ENCODE measurements at regions not wholly inside any gene's neighbourhood (a gene's known extent, or its start where the extent isn't known, plus 50 kb on each side); places are given as distances from the start of the nearest gene placed in this dataset.

- 13% methylated on average over 2 of the region's 2 CpGs for WGBS (ENCODE audit: missing lambda C conversion rate)
- POLR2A ChIA-PET: no interaction called here
- TF ChIP-seq, protein P1, sequence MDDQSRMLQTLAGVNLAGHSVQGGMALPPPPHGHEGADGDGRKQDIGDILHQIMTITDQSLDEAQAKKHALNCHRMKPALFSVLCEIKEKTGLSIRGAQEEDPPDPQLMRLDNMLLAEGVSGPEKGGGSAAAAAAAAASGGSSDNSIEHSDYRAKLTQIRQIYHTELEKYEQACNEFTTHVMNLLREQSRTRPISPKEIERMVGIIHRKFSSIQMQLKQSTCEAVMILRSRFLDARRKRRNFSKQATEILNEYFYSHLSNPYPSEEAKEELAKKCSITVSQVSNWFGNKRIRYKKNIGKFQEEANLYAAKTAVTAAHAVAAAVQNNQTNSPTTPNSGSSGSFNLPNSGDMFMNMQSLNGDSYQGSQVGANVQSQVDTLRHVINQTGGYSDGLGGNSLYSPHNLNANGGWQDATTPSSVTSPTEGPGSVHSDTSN (IDR thresholded peaks at IDR 0.05): no peak
- TF ChIP-seq NR3C1 (IDR thresholded peaks at IDR 0.05) (no peak), MAFK (IDR thresholded peaks at IDR 0.05; ENCODE audit: partially characterized antibody) (no peak), RCOR1 (IDR thresholded peaks at IDR 0.05; ENCODE audit: low read depth, low read length) (no peak), NFE2L2 (conservative IDR thresholded peaks at IDR 0.05; ENCODE audit: low read length) (no peak), ELK1 (IDR thresholded peaks at IDR 0.05; ENCODE audit: low read depth, low read length) (no peak), HMGXB4 (CRISPR knock-in tag; IDR thresholded peaks at IDR 0.05; ENCODE audit: borderline replicate concordance) (no peak), HDAC2 (IDR thresholded peaks at IDR 0.05) (no peak), CBX2 (IDR thresholded peaks at IDR 0.05; ENCODE audit: borderline replicate concordance, low read depth) (no peak), CEBPB (IDR thresholded peaks at IDR 0.05) (no peak), RARB (CRISPR knock-in tag; IDR thresholded peaks at IDR 0.05) (no peak), KDM5A (IDR thresholded peaks at IDR 0.05) (no peak), ATOH8 (CRISPR knock-in tag; IDR thresholded peaks at IDR 0.05; ENCODE audit: low read depth) (no peak)
- TF ChIP-seq, protein P2, sequence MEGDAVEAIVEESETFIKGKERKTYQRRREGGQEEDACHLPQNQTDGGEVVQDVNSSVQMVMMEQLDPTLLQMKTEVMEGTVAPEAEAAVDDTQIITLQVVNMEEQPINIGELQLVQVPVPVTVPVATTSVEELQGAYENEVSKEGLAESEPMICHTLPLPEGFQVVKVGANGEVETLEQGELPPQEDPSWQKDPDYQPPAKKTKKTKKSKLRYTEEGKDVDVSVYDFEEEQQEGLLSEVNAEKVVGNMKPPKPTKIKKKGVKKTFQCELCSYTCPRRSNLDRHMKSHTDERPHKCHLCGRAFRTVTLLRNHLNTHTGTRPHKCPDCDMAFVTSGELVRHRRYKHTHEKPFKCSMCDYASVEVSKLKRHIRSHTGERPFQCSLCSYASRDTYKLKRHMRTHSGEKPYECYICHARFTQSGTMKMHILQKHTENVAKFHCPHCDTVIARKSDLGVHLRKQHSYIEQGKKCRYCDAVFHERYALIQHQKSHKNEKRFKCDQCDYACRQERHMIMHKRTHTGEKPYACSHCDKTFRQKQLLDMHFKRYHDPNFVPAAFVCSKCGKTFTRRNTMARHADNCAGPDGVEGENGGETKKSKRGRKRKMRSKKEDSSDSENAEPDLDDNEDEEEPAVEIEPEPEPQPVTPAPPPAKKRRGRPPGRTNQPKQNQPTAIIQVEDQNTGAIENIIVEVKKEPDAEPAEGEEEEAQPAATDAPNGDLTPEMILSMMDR (IDR thresholded peaks at IDR 0.05): no peak
- FAIRE-seq (no peak), DNase-seq (ENCODE audit: low read depth in 1 of 2, low spot score in 1 of 2) (no peak), ATAC-seq (no peak)
- Histone ChIP-seq H3K4me1 (no peaks in the 10 kb centered on the region), H3K4me3 (no peak overlapping the region), H3K27ac (no peak overlapping the region), H3K9me3 (no peaks in the 10 kb centered on the region), H3K4me2 (no peak overlapping the region)
- CTCF ChIA-PET: interaction anchor here (1.0 kb wide), 1 partner anchor 46 kb away, joined by 3 read pairs; no protein-coding TSS in a partner anchor
Measured at GRCh38 chr4:111808174-111808573, 337.1 kb upstream of the FAM241A start.

DNA sequence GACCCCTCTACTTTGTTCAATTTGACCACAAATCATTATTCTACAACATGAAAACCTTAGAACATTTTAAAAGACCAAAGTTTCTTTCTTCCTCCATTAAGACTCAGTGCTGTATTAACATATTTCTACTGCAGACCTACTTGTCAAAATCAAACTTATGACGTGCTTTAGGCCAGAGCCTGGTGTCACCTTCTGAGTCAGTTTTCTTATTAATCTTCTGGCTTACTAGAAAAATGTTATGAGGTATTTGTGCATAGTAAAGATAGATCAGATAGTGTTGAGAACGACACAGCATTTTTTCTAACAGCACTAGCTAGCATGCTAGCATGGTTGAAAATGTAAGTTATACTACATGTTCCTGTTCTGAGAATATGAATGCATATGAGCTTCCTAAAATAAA is 333.6 kb upstream of the FAM241A start:
- WGBS (ENCODE audit: missing lambda C conversion rate): 24% methylated on average over 2 of the region's 2 CpGs
- no peak overlapping the region for H3K27ac ChIP-seq
- no peak overlapping the region for H3K4me3 ChIP-seq
- ChIA-PET CTCF (no interaction called here), POLR2A (no interaction called here)
- H3K9me3 ChIP-seq: no peaks in the 10 kb centered on the region
- no peak for DNase-seq (ENCODE audit: low read depth in 1 of 2, low spot score in 1 of 2)
- no peaks in the 10 kb centered on the region for H3K4me1 ChIP-seq
- no peak for TF ChIP-seq JUN (IDR thresholded peaks at IDR 0.05)
- no peak for TF ChIP-seq RFX5 (IDR thresholded peaks at IDR 0.05)
- TF ChIP-seq EP300 (IDR thresholded peaks at IDR 0.05): no peak
- TF ChIP-seq RARB (CRISPR knock-in tag; IDR thresholded peaks at IDR 0.05): no peak
- TF ChIP-seq TP53 (CRISPR knock-in tag; IDR thresholded peaks at IDR 0.05): no peak
- no peak for TF ChIP-seq KDM5A (IDR thresholded peaks at IDR 0.05)
- TF ChIP-seq CHD4 (IDR thresholded peaks at IDR 0.05; ENCODE audit: borderline replicate concordance): no peak
- no peak for TF ChIP-seq POLR2A (IDR thresholded peaks at IDR 0.05; ENCODE audit: low read length)
- TF ChIP-seq HEYL (CRISPR knock-in tag; IDR thresholded peaks at IDR 0.05): no peak
- no peak for TF ChIP-seq MAZ (IDR thresholded peaks at IDR 0.05; ENCODE audit: borderline replicate concordance, low read depth, low read length)
- TF ChIP-seq ATOH8 (CRISPR knock-in tag; IDR thresholded peaks at IDR 0.05; ENCODE audit: low read depth): no peak
- TF ChIP-seq FOSL2 (IDR thresholded peaks at IDR 0.05): no peak
- no peak for TF ChIP-seq FOSL2 (CRISPR knock-in tag; IDR thresholded peaks at IDR 0.05)
- ATAC-seq: no peak
- no peak overlapping the region for H3K4me2 ChIP-seq
- FAIRE-seq: no peak
